ENCODE measurements at regions not wholly inside any gene's neighbourhood (a gene's known extent, or its start where the extent isn't known, plus 50 kb on each side); places are given as distances from the start of the nearest gene placed in this dataset.

DNA sequence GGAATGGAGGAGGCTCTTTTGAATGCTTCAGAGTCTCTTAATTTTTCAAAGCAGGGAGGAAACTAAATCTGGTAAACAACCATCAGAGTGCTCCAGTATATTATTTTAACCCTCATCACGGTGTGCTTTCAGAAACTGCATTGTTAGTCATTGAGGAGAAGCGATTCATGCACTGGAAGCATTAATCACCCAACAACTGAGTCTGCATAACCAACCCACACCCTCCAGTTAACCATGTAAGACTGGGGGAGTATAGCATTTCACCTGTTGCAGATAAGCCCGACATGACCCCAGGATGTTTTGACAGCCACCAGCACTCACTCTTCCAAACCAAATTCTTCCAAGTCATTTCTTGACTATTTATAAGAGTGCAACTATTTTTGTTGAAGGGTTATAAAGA is 257.6 kb downstream of the GATA3 start:
- TF ChIP-seq EZH2 (IDR thresholded peaks at IDR 0.05; ENCODE audit: borderline replicate concordance, low read length): no peak
- TF ChIP-seq, protein P1, sequence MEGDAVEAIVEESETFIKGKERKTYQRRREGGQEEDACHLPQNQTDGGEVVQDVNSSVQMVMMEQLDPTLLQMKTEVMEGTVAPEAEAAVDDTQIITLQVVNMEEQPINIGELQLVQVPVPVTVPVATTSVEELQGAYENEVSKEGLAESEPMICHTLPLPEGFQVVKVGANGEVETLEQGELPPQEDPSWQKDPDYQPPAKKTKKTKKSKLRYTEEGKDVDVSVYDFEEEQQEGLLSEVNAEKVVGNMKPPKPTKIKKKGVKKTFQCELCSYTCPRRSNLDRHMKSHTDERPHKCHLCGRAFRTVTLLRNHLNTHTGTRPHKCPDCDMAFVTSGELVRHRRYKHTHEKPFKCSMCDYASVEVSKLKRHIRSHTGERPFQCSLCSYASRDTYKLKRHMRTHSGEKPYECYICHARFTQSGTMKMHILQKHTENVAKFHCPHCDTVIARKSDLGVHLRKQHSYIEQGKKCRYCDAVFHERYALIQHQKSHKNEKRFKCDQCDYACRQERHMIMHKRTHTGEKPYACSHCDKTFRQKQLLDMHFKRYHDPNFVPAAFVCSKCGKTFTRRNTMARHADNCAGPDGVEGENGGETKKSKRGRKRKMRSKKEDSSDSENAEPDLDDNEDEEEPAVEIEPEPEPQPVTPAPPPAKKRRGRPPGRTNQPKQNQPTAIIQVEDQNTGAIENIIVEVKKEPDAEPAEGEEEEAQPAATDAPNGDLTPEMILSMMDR (conservative IDR thresholded peaks at IDR 0.05 in 1 of 2, IDR thresholded peaks at IDR 0.05 in 1 of 2; ENCODE audit: extremely low read depth in 1 of 2, insufficient read depth in 1 of 2, low read depth in 1 of 2, low read length in 2 of 2): no peak

Measured in mammary epithelial cell (primary cell).